Midbrain (tissue), 1 donor: ENCODE measurements at regions not wholly inside any gene's neighbourhood (a gene's known extent, or its start where the extent isn't known, plus 50 kb on each side); places are given as distances from the start of the nearest gene placed in this dataset.

Experiments
- DNase-seq: peaks from one replicate; lab custom pipeline; 2025; lab: John Stamatoyannopoulos, UW

- no peak for DNase-seq
Observed at GRCh38 chr2:236689981-236690380, 120.4 kb downstream of the ACKR3 start.

GRCh38 chr2:236690726-236691125 lies 121.1 kb downstream of the ACKR3 start:
- no peak for DNase-seq

GRCh38 chr2:236691799-236692167 lies 122.2 kb downstream of the ACKR3 start:
- DNase-seq: no peak

DNA sequence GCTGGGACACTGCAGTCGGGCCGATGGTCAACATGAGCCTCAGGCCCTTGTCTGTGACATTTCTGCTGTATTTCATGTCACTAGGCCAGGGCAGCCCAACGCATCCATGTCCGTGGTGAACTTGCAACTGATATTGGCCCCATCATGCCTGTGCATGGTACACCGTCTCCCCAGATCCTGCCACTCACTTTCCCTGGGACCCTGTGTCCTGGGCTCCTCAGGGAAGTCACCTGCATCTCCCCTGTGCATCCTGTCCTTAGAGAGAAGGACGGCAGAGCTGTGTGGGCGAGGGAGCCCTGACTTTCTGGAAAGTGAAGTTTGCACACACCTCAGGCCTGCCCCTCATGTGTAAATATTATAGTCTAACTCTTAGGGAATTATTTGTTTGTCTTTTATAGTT lies 123.3 kb downstream of the ACKR3 start:
- DNase-seq: no peak

DNA sequence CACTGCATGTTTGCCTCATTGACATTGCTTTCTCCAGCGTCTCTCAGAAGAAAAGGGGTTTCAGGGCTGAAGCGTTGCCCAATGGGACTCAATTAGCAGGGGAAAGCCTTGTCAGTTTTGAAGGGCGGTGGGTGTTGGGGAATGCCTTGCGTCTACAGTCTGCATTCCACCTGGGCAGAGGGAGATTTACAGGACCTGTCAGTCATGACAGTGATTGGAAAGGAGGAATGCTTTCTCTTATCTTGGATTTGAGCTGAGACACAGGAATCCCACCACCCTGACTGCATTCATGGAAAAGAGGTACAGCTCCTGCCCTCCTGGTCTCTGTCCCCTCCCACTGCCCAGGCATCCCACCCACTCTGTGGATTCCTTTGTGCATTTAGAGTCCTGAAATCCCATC lies 123.9 kb downstream of the ACKR3 start:
- DNase-seq: no peak

- DNase-seq: no peak
Observed at GRCh38 chr2:236694146-236694888, 124.7 kb downstream of the ACKR3 start.

- DNase-seq: no peak
Observed at GRCh38 chr2:236696834-236697233, 127.2 kb downstream of the ACKR3 start.

GRCh38 chr2:236698016-236698627 lies 128.5 kb downstream of the ACKR3 start:
- no peak for DNase-seq

GRCh38 chr2:236700703-236701102 lies 131.1 kb downstream of the ACKR3 start:
- DNase-seq: no peak

GRCh38 chr2:236702657-236703372 lies 133.2 kb downstream of the ACKR3 start:
- DNase-seq: no peak

- no peak for DNase-seq
Observed at GRCh38 chr2:236703373-236703709, 133.7 kb downstream of the ACKR3 start.

DNA sequence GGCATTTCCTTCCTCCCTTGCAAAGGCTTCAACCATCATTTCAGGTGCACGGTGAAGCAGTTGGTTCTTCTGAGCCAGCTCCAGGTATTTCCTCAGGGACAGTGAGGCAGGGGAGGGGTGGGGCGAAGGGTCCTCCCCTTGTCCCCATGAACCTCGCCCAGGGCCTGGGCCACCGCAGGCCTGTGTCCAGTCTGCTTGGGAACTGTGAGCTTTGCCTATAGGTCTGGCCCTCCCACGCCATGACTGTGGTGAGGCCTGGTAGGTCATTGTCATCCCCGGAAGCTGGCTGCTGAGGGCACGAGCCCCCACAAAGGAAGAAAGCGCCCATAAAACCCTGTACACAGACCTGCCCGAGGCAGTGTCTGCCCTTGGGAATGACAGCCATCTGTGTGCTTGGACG lies 134.3 kb downstream of the ACKR3 start:
- DNase-seq: no peak

DNA sequence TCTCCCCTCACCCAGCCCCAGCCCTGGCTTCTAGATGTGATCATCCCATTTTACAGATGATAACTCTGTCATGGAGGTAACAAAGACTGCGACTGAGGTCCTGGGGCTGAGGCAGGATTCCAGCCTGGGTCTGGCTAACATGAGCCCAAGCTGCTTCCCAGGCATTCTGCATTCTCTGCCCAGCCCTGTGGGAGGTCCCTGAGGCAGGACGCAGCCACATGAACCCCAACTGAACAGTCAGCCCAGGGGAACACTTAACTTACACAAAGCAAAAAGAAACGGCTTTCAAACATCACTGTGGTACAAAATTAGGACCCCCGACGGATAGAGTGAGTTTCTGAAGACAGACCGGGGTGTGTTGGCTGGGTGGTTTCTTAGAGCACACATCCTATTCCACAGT lies 135.3 kb downstream of the ACKR3 start:
- no peak for DNase-seq

GRCh38 chr2:236705295-236706105 lies 135.9 kb downstream of the ACKR3 start:
- no peak for DNase-seq

DNA sequence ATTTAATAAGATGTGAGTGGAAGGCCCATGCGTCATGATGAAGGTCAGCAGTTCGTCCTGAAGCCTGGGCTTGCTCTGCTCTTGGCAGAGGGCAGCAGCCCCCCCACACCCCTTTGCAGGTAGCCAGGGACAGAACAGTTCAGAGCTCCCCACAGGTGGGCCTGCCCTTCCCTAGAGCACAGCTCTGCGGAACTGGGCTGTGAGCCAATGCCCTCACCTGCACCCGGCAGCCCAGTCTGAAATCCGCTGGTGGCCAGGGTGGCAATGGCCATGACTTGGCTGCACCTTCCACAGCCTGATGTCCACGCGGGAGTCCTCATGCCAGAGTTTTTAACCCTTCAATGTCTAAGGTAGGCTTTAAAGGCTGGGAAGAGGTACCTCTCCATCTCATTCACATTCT lies 136.7 kb downstream of the ACKR3 start:
- DNase-seq: no peak

DNA sequence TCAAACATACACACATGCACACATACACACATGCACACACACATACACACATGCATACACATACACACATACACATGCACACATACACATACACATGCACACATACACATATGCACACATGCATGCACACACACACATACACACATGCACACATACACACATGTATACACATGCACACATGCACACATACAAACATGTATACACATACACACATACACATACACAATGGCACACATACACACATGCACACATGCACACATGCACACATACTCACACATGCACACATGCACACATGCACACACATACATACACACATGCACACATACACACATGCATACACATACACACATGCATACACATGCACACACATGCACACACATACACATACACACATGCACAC lies 137.2 kb downstream of the ACKR3 start:
- no peak for DNase-seq

DNA sequence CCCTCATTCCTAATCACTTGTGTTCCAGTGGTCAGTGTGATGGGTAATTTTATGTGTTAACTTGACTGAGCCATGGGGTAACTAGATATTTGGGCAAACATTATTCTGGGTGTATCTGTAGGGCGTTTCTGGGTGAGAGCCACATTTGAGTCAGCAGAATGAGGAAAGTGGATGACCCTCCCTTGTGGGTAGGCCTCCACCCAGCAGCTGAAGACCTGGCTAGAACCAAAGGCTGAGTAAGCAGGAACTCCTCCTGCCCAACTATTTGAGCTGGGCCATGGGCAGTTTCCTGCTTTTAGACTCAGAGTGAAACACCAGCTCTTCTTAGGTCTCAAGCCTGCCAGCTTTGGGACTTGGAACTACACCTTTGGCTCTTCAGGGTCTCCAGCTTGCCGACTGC lies 141.8 kb downstream of the ACKR3 start:
- DNase-seq: no peak

GRCh38 chr2:236712304-236712703 lies 142.7 kb downstream of the ACKR3 start:
- no peak for DNase-seq

DNA sequence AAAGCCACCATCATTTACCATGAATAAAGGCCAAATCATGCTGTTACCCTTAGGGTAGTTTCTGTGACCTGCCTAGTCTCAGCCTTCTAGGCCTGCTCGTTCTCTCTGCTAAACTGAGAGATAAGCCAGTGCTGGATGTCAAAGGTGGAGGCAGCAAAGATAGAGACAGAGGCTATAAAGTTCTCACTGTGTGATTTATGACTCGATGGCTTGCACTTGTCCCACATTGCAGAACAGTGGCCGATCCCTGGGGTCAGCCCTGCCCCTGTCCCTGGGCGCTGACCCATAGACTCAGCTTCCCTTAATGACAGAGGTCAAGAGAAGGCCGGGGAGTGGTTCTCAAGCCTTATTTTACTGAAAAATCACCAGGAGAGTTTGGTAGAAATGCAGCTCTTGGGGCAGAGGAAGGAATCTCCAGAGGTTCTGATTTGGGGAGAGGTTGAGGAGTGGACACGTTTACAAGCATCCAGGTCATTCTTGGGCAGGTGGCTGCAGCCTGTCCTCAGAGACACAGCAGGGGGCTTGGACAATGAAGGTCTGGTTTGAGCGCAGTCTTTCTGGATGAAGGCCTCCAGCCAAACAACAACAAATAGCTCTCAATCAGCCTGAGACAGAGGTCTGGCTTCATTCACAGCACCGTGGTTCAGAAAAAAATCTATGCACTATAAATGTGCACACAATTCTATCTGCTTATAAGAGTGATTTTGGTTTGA lies 143.5 kb downstream of the ACKR3 start:
- no peak for DNase-seq

- DNase-seq: no peak
Observed at GRCh38 chr2:236714080-236714479, 144.5 kb downstream of the ACKR3 start.

GRCh38 chr2:236715077-236715476 lies 145.5 kb downstream of the ACKR3 start:
- no peak for DNase-seq

GRCh38 chr2:236715491-236715961 lies 145.9 kb downstream of the ACKR3 start:
- peak; percentile 16 for DNase-seq
